GM12864 (cell line): ENCODE measurements at regions not wholly inside any gene's neighbourhood (a gene's known extent, or its start where the extent isn't known, plus 50 kb on each side); places are given as distances from the start of the nearest gene placed in this dataset.

ENCODE experiments used
- DNase-seq: peaks from one replicate; pipeline ENCODE4 v3.0.0-alpha.2; 2011; ENCODE audit warnings: low read depth
- H3K4me3 ChIP-seq: 2 replicates; pipeline ENCODE4 v1.5.1; 2011; ENCODE audit warnings: mild to moderate bottlenecking, low read depth, low read length, control low read depth
- CTCF ChIP-seq: IDR thresholded peaks from 2 replicates; pipeline ENCODE4 v1.5.1; 2011; ENCODE audit warnings: low read depth, mild to moderate bottlenecking, moderate library complexity, low read length, control low read depth, inconsistent platforms; ENCODE audit errors: missing control alignments

DNA sequence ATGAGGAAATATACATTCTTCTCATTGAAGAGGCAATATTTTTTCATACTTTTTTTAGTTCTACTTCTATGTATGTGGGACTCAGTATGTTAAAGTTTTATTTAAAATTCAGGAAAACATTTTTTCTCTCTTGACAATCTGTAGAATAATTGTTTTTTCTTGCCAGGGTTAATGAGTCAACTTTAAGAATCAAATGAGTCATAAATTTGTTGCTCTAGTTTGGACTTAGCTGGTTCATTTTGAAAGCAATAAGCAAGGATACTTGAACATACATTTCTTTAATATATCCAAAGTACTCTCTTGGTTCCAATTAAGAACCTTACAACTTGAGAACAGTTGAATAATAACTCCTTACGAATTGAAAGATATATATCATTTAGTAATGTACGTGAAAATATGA is 1145.3 kb upstream of the B3GALT2 start:
- H3K4me3 ChIP-seq, result no peak overlapping the region
- DNase-seq, result no peak
- no peak for TF ChIP-seq CTCF

GRCh38 chr1:194322751-194323150 is 1136.3 kb upstream of the B3GALT2 start:
- no peak for DNase-seq
- no peak overlapping the region for H3K4me3 ChIP-seq
- no peak for TF ChIP-seq CTCF

GRCh38 chr1:194318790-194319280 is 1132.4 kb upstream of the B3GALT2 start:
- TF ChIP-seq CTCF, result no peak
- DNase-seq, result no peak
- no peak overlapping the region for H3K4me3 ChIP-seq

GRCh38 chr1:194309697-194310096 is 1123.3 kb upstream of the B3GALT2 start:
- H3K4me3 ChIP-seq, result no peak overlapping the region
- TF ChIP-seq CTCF, result no peak
- no peak for DNase-seq

- DNase-seq, result no peak
- TF ChIP-seq CTCF, result no peak
- no peak overlapping the region for H3K4me3 ChIP-seq
Measured at GRCh38 chr1:194309269-194309668, 1122.9 kb upstream of the B3GALT2 start.

DNA sequence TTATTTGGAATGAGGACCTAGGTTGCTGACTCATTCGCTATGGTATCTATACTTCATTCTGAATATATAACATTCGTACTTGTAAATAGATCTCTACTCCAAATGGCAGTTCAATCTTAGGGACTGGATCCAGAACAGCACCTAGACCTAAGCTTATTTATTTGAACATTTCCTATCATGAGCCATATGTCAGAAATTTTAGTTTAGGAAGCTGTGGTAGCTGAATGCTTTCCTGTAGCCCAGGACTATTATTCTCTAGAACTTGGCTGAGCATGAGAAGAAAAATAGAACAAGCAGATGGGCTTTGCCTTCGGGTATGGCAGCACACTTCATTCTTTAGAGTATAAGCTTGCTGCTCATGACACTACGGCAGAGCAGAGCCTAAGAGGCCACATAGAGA is 1114.4 kb upstream of the B3GALT2 start:
- no peak for TF ChIP-seq CTCF
- DNase-seq, result no peak
- no peak overlapping the region for H3K4me3 ChIP-seq

- H3K4me3 ChIP-seq, result no peak overlapping the region
- TF ChIP-seq CTCF, result no peak
- DNase-seq, result no peak
Measured at GRCh38 chr1:194300340-194300739, 1113.9 kb upstream of the B3GALT2 start.
